ENCODE measurements at regions not wholly inside any gene's neighbourhood (a gene's known extent, or its start where the extent isn't known, plus 50 kb on each side); places are given as distances from the start of the nearest gene placed in this dataset.

GRCh38 chr14:42729681-42730080 is 1123.0 kb downstream of the LRFN5 start:
- no peak overlapping the region for H3K4me3 ChIP-seq (ENCODE audit: low read length in 3 of 3)
- H3K27me3 ChIP-seq (ENCODE audit: control insufficient read depth, insufficient read depth, low read length), result no peaks in the 10 kb centered on the region
- TF ChIP-seq CTCF (IDR thresholded peaks at IDR 0.05; ENCODE audit: borderline replicate concordance, extremely low read depth, insufficient read depth), result no peak
- H3K36me3 ChIP-seq (ENCODE audit: control insufficient read depth in 2 of 3, insufficient read depth in 3 of 3, low read length in 3 of 3), result no peaks in the 10 kb centered on the region
- H3K9ac ChIP-seq (ENCODE audit: low read length in 3 of 3), result no peak overlapping the region
- no peak overlapping the region for H3K27ac ChIP-seq (ENCODE audit: low read depth in 2 of 2, low read length in 2 of 2)
- no peaks in the 10 kb centered on the region for H3K9me3 ChIP-seq (ENCODE audit: control insufficient read depth in 2 of 3, insufficient read depth in 1 of 3, low read length in 3 of 3)
- H3K4me1 ChIP-seq (ENCODE audit: control insufficient read depth in 2 of 3, insufficient read depth in 2 of 3, low read depth in 1 of 3, low read length in 3 of 3), result no peaks in the 10 kb centered on the region
- FAIRE-seq (no peak), DNase-seq (no peak)
- intact Hi-C loops (cut with DNase I), result no loop called here

GRCh38 chr14:42719391-42719790 is 1112.7 kb downstream of the LRFN5 start:
- Histone ChIP-seq H3K27me3 (ENCODE audit: control insufficient read depth, insufficient read depth, low read length) (no peaks in the 10 kb centered on the region), H3K9ac (ENCODE audit: low read length in 3 of 3) (no peak overlapping the region), H3K4me1 (ENCODE audit: control insufficient read depth in 2 of 3, insufficient read depth in 2 of 3, low read depth in 1 of 3, low read length in 3 of 3) (no peaks in the 10 kb centered on the region), H3K9me3 (ENCODE audit: control insufficient read depth in 2 of 3, insufficient read depth in 1 of 3, low read length in 3 of 3) (no peaks in the 10 kb centered on the region), H3K27ac (ENCODE audit: low read depth in 2 of 2, low read length in 2 of 2) (no peak overlapping the region), H3K36me3 (ENCODE audit: control insufficient read depth in 2 of 3, insufficient read depth in 3 of 3, low read length in 3 of 3) (no peaks in the 10 kb centered on the region), H3K4me3 (ENCODE audit: low read length in 3 of 3) (no peak overlapping the region)
- no peak for TF ChIP-seq CTCF (IDR thresholded peaks at IDR 0.05; ENCODE audit: borderline replicate concordance, extremely low read depth, insufficient read depth)
- FAIRE-seq, result no peak
- no peak for DNase-seq
- intact Hi-C loops (cut with DNase I), result no loop called here

GRCh38 chr14:42715316-42715715 is 1108.6 kb downstream of the LRFN5 start:
- Histone ChIP-seq H3K4me1 (ENCODE audit: control insufficient read depth in 2 of 3, insufficient read depth in 2 of 3, low read depth in 1 of 3, low read length in 3 of 3) (no peaks in the 10 kb centered on the region), H3K9me3 (ENCODE audit: control insufficient read depth in 2 of 3, insufficient read depth in 1 of 3, low read length in 3 of 3) (no peaks in the 10 kb centered on the region), H3K36me3 (ENCODE audit: control insufficient read depth in 2 of 3, insufficient read depth in 3 of 3, low read length in 3 of 3) (no peaks in the 10 kb centered on the region), H3K27me3 (ENCODE audit: control insufficient read depth, insufficient read depth, low read length) (no peaks in the 10 kb centered on the region), H3K27ac (ENCODE audit: low read depth in 2 of 2, low read length in 2 of 2) (no peak overlapping the region), H3K4me3 (ENCODE audit: low read length in 3 of 3) (no peak overlapping the region), H3K9ac (ENCODE audit: low read length in 3 of 3) (no peak overlapping the region)
- no peak for DNase-seq
- TF ChIP-seq CTCF (IDR thresholded peaks at IDR 0.05; ENCODE audit: borderline replicate concordance, extremely low read depth, insufficient read depth), result no peak
- intact Hi-C loops (cut with DNase I), result no loop called here
- no peak for FAIRE-seq

- no peaks in the 10 kb centered on the region for H3K4me1 ChIP-seq (ENCODE audit: control insufficient read depth in 2 of 3, insufficient read depth in 2 of 3, low read depth in 1 of 3, low read length in 3 of 3)
- TF ChIP-seq CTCF (IDR thresholded peaks at IDR 0.05; ENCODE audit: borderline replicate concordance, extremely low read depth, insufficient read depth), result no peak
- H3K27ac ChIP-seq (ENCODE audit: low read depth in 2 of 2, low read length in 2 of 2), result no peak overlapping the region
- DNase-seq (no peak), FAIRE-seq (no peak)
- H3K4me3 ChIP-seq (ENCODE audit: low read length in 3 of 3), result no peak overlapping the region
- H3K27me3 ChIP-seq (ENCODE audit: control insufficient read depth, insufficient read depth, low read length), result no peaks in the 10 kb centered on the region
- no peaks in the 10 kb centered on the region for H3K9me3 ChIP-seq (ENCODE audit: control insufficient read depth in 2 of 3, insufficient read depth in 1 of 3, low read length in 3 of 3)
- no peaks in the 10 kb centered on the region for H3K36me3 ChIP-seq (ENCODE audit: control insufficient read depth in 2 of 3, insufficient read depth in 3 of 3, low read length in 3 of 3)
- intact Hi-C loops (cut with DNase I), result no loop called here
- no peak overlapping the region for H3K9ac ChIP-seq (ENCODE audit: low read length in 3 of 3)
Observed at GRCh38 chr14:42710071-42710470, 1103.4 kb downstream of the LRFN5 start.

All from kidney (tissue), 13 donors.